ENCODE measurements at regions not wholly inside any gene's neighbourhood (a gene's known extent, or its start where the extent isn't known, plus 50 kb on each side); places are given as distances from the start of the nearest gene placed in this dataset.

DNA sequence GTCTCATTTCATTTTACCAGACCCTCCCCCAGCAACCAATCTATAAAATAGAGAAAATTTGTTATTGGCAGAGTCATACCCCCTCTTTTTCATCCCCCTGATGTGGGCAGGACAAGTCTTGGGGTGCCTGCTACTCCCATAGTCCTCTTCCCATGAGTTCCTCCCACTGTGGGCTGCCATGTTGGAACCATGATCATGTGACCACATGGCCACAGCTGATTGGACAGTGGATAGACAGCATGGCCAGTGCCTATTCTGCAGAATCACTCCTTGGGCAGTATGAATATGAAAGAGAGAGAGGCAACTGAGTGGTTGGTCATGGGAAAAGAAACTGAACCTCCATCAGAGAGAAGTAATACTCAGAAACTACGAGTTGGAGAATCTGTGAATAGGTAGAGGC lies 84.9 kb downstream of the PDCL3 start:
- TF ChIP-seq POLR2A (IDR thresholded peaks at IDR 0.05), result no peak
- TF ChIP-seq, protein P1, sequence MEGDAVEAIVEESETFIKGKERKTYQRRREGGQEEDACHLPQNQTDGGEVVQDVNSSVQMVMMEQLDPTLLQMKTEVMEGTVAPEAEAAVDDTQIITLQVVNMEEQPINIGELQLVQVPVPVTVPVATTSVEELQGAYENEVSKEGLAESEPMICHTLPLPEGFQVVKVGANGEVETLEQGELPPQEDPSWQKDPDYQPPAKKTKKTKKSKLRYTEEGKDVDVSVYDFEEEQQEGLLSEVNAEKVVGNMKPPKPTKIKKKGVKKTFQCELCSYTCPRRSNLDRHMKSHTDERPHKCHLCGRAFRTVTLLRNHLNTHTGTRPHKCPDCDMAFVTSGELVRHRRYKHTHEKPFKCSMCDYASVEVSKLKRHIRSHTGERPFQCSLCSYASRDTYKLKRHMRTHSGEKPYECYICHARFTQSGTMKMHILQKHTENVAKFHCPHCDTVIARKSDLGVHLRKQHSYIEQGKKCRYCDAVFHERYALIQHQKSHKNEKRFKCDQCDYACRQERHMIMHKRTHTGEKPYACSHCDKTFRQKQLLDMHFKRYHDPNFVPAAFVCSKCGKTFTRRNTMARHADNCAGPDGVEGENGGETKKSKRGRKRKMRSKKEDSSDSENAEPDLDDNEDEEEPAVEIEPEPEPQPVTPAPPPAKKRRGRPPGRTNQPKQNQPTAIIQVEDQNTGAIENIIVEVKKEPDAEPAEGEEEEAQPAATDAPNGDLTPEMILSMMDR (IDR thresholded peaks at IDR 0.05), result no peak
- no peak for TF ChIP-seq EP300 (IDR thresholded peaks at IDR 0.05)

Measured in tibial nerve (tissue), 4 donors.